ENCODE measurements at regions not wholly inside any gene's neighbourhood (a gene's known extent, or its start where the extent isn't known, plus 50 kb on each side); places are given as distances from the start of the nearest gene placed in this dataset.

DNA sequence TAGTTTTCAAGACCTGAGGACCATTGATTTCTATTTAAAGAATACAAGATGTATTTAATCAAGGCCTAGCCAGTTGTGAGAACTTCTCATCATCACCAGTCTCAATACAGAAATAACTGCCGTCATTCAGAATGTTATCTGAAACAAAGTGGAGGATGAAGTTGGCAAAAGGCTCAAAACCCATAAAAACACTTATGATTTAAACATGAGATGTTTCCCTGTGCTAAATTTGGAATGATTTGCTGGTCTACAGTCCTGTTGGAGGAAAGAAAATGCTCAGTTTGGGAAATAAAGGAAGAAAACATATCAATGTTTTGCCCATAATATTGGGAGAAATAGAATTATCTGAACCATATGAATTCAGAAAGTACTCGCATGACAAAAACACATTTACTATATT lies 192.2 kb downstream of the ADGRA3 start:
- no peak overlapping the region for H3K4me3 ChIP-seq
- H3K36me3 ChIP-seq (ENCODE audit: control insufficient read depth, insufficient read depth, low read length): no peaks in the 10 kb centered on the region
- H4K20me1 ChIP-seq (replicated peaks; ENCODE audit: control insufficient read depth, insufficient read depth, low read length): no peaks in the 10 kb centered on the region
- ChIA-PET CTCF (ENCODE audit: low intra/inter-chr PET ratio) (no interaction called here), POLR2A (no interaction called here)
- H3K9me3 ChIP-seq (replicated peaks; ENCODE audit: control insufficient read depth, insufficient read depth, low read depth, low read length): no peaks in the 10 kb centered on the region; the same call in 1 of the 2 replicates
- no peak for ATAC-seq
- H3K79me2 ChIP-seq (ENCODE audit: control insufficient read depth, insufficient read depth, low read length): no peaks in the 10 kb centered on the region
- FAIRE-seq: no peak
- H3K4me2 ChIP-seq (ENCODE audit: insufficient read depth, low read length): no peak overlapping the region
- H3K9me1 ChIP-seq (ENCODE audit: control insufficient read depth, insufficient read depth, low read length): no peaks in the 10 kb centered on the region
- BruUV-seq (replicated peaks): no TSS peak
- no peak overlapping the region for H2AFZ ChIP-seq (ENCODE audit: low read depth, low read length)
- no peaks in the 10 kb centered on the region for H3K4me1 ChIP-seq (replicated peaks in 1 of 2; ENCODE audit: control insufficient read depth in 2 of 2, insufficient read depth in 2 of 2, low read length in 2 of 2)
- WGBS (ENCODE audit: insufficient coverage, low coverage, missing lambda C conversion rate): 7% methylated on average over 2 of the region's 2 CpGs
- in situ Hi-C loops (cut with MboI) (no loop called here), intact Hi-C loops (cut with micrococcal nuclease) (no loop called here)
- no peak overlapping the region for H3K27ac ChIP-seq (ENCODE audit: extremely low read depth, low read depth, low read length)
- no peaks in the 10 kb centered on the region for H3K27me3 ChIP-seq (ENCODE audit: control insufficient read depth in 2 of 2, insufficient read depth in 2 of 2, low read length in 2 of 2)
- no peak overlapping the region for H3K9ac ChIP-seq (ENCODE audit: insufficient read depth in 1 of 2, low read depth in 2 of 2, low read length in 2 of 2)
- DNase-seq (ENCODE audit: extremely low read depth in 1 of 4, low spot score in 3 of 4): no peak
- no peak for TF ChIP-seq FOSL1 (tag; conservative IDR thresholded peaks at IDR 0.05)
- TF ChIP-seq MIER1 (IDR thresholded peaks at IDR 0.05; ENCODE audit: low read depth): no peak
- no peak for TF ChIP-seq CBX2 (IDR thresholded peaks at IDR 0.05; ENCODE audit: insufficient read depth, low read length, poor library complexity, severe bottlenecking)
- TF ChIP-seq ASH1L (IDR thresholded peaks at IDR 0.05; ENCODE audit: borderline replicate concordance, low read depth, partially characterized antibody): no peak
- no peak for TF ChIP-seq ZBTB17 (CRISPR knock-in tag; IDR thresholded peaks at IDR 0.05)
- TF ChIP-seq PML (IDR thresholded peaks at IDR 0.05; ENCODE audit: low read length): no peak
- TF ChIP-seq, protein P1, sequence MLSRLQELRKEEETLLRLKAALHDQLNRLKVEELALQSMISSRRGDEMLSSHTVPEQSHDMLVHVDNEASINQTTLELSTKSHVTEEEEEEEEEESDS (CRISPR knock-in tag; IDR thresholded peaks at IDR 0.05): no peak
- TF ChIP-seq CHCHD3 (CRISPR knock-in tag; IDR thresholded peaks at IDR 0.05): no peak
- TF ChIP-seq, protein P2, sequence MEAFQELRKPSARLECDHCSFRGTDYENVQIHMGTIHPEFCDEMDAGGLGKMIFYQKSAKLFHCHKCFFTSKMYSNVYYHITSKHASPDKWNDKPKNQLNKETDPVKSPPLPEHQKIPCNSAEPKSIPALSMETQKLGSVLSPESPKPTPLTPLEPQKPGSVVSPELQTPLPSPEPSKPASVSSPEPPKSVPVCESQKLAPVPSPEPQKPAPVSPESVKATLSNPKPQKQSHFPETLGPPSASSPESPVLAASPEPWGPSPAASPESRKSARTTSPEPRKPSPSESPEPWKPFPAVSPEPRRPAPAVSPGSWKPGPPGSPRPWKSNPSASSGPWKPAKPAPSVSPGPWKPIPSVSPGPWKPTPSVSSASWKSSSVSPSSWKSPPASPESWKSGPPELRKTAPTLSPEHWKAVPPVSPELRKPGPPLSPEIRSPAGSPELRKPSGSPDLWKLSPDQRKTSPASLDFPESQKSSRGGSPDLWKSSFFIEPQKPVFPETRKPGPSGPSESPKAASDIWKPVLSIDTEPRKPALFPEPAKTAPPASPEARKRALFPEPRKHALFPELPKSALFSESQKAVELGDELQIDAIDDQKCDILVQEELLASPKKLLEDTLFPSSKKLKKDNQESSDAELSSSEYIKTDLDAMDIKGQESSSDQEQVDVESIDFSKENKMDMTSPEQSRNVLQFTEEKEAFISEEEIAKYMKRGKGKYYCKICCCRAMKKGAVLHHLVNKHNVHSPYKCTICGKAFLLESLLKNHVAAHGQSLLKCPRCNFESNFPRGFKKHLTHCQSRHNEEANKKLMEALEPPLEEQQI (IDR thresholded peaks at IDR 0.05): no peak
- no peak for TF ChIP-seq TEAD2 (tag; IDR thresholded peaks at IDR 0.05)
- TF ChIP-seq FOS (IDR thresholded peaks at IDR 0.05; ENCODE audit: extremely low read depth, insufficient read length): no peak
- TF ChIP-seq PCBP1 (IDR thresholded peaks at IDR 0.05; ENCODE audit: low read depth, low read length, poor library complexity, severe bottlenecking): no peak
- TF ChIP-seq TFAM (CRISPR knock-in tag; conservative IDR thresholded peaks at IDR 0.05): no peak
- no peak for TF ChIP-seq TEAD1 (CRISPR knock-in tag; IDR thresholded peaks at IDR 0.05)
- TF ChIP-seq ZBTB49 (CRISPR knock-in tag; IDR thresholded peaks at IDR 0.05; ENCODE audit: borderline replicate concordance): no peak
- TF ChIP-seq FOXJ2 (tag; IDR thresholded peaks at IDR 0.05): no peak
- no peak for TF ChIP-seq SREBF2 (CRISPR knock-in tag; IDR thresholded peaks at IDR 0.05)
- no peak for TF ChIP-seq NFE2L1 (tag; IDR thresholded peaks at IDR 0.05; ENCODE audit: borderline replicate concordance, low read depth)
- no peak for TF ChIP-seq ETS2 (tag; IDR thresholded peaks at IDR 0.05; ENCODE audit: borderline replicate concordance, poor library complexity, severe bottlenecking)
- no peak for TF ChIP-seq ZSCAN29 (IDR thresholded peaks at IDR 0.05)

Measured in K562 (cell line).